CD4-positive, alpha-beta T cell (primary cell): ENCODE measurements at regions not wholly inside any gene's neighbourhood (a gene's known extent, or its start where the extent isn't known, plus 50 kb on each side); places are given as distances from the start of the nearest gene placed in this dataset.

Experiments
- ATAC-seq: fragments of 200-7000 bp; cut with Tn5 transposase; one replicate; pipeline ENCODE4 v1.10.0; 2022; ENCODE audit warnings: mild to moderate bottlenecking; ENCODE audit not compliant: poor library complexity
- CTCF ChIA-PET: fragments of 350-600 bp; sonication (Branson Sonifier 250); formaldehyde crosslinking; loops from one replicate; lab custom pipeline; 2021; ENCODE audit warnings: antibody characterized with exemption, inconsistent platforms; lab: Charles Lee
- POLR2A ChIA-PET: fragments of 350-600 bp; sonication (Branson Sonifier 250); formaldehyde crosslinking; loops from one replicate; lab custom pipeline; 2021; ENCODE audit warnings: antibody characterized with exemption, inconsistent platforms; lab: Charles Lee
- DNase-seq, 14 experiments: peaks; one replicate each; pipeline ENCODE4 v3.0.0-alpha.2; 2013 to 2020; ENCODE audit warnings: mixed read lengths in 2 of 14
- H3K27ac ChIP-seq, 2 donors: one replicate each; pipeline versions ENCODE4 v1.5.1 to v1.7.0; 2013; ENCODE audit warnings: low read length in 2 of 2, low read depth in 1 of 2, mild to moderate bottlenecking in 1 of 2
- H3K27me3 ChIP-seq, 2 experiments: 1 replicate in 1 of 2; 2 replicates in 1 of 2; pipeline versions ENCODE4 v1.6.1 to v1.7.0; 2013; ENCODE audit warnings: low read length in 2 of 2, control low read depth in 1 of 2, mild to moderate bottlenecking in 1 of 2, moderate library complexity in 1 of 2; ENCODE audit not compliant: insufficient read depth in 2 of 2, control insufficient read depth in 1 of 2
- H3K36me3 ChIP-seq: one replicate; pipeline ENCODE4 v1.6.1; 2013; ENCODE audit warnings: low read length, control low read depth; ENCODE audit not compliant: insufficient read depth
- H3K4me1 ChIP-seq: one replicate; pipeline ENCODE4 v1.6.1; 2013; ENCODE audit warnings: low read length, control low read depth; ENCODE audit not compliant: insufficient read depth
- H3K4me3 ChIP-seq: one replicate; pipeline ENCODE4 v1.5.1; 2013; ENCODE audit warnings: mild to moderate bottlenecking, low read length, moderate library complexity
- H3K9me3 ChIP-seq, 2 experiments: 1 replicate in 1 of 2; 2 replicates in 1 of 2; pipeline versions ENCODE4 v1.6.1 to v1.7.0; 2013; ENCODE audit warnings: low read length in 2 of 2, mild to moderate bottlenecking in 2 of 2, control low read depth in 1 of 2, moderate library complexity in 1 of 2; ENCODE audit not compliant: control insufficient read depth in 1 of 2, insufficient read depth in 1 of 2
- H3K27ac Mint-ChIP-seq: one replicate; pipeline ENCODE4 v1.8.0; 2020; ENCODE audit warnings: mixed read lengths
- H3K27me3 Mint-ChIP-seq: one replicate; pipeline ENCODE4 v1.8.0; 2021; ENCODE audit warnings: mixed read lengths
- H3K36me3 Mint-ChIP-seq: one replicate; pipeline ENCODE4 v1.8.0; 2021; ENCODE audit warnings: low read depth, mixed read lengths
- H3K4me1 Mint-ChIP-seq: one replicate; pipeline ENCODE4 v1.8.0; 2021; ENCODE audit warnings: low read depth, mixed read lengths
- H3K4me3 Mint-ChIP-seq: one replicate; pipeline ENCODE4 v1.8.0; 2020; ENCODE audit warnings: mild to moderate bottlenecking, mixed read lengths
- H3K9me3 Mint-ChIP-seq: one replicate; pipeline ENCODE4 v1.8.0; 2020; ENCODE audit warnings: mixed read lengths
- intact Hi-C, 2 experiments: fragments of 100-400 bp; cut with DNase I in 1 of 2; cut with micrococcal nuclease in 1 of 2; formaldehyde crosslinking; loops; one replicate each; pipeline versions ENCODE4 v1.15.1 to v1.9.0; 2023 to 2025; cut with DNase I, micrococcal nuclease
- TF ChIP-seq, protein P1 (sequence below): fragments of 200-600 bp; IDR thresholded peaks from one replicate; pipeline ENCODE4 v1.8.0; 2022; ENCODE audit warnings: antibody characterized with exemption, mild to moderate bottlenecking

DNA sequence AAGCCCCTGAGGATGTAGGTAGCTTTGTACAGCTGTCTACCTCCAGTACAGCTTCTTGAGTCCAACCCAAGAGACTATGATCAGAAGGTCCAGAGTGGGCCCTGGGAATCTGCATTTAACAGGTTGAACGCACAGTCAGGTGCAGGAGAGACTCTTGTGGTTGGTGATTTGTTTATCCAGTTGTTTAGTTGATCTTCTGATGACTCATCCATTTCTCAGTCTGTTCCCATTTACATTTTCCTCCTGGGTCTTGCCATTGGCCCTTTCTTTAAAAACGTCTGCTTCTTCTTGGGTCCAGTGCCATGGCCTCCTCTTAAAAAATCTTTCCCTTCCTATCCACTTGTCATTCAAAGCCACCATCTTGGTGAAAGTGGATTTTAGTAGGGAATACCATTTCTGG, 734.2 kb downstream of the MED13L start:
- Mint-ChIP-seq H3K27ac (no peak overlapping the region), H3K36me3 (no peaks in the 10 kb centered on the region), H3K4me1 (no peaks in the 10 kb centered on the region), H3K4me3 (no peak overlapping the region), H3K9me3 (peaks cover 6% of the 10 kb centered on the region), H3K27me3 (no peaks in the 10 kb centered on the region)
- DNase-seq (no peak), ATAC-seq (no peak)
- POLR2A ChIA-PET: no interaction called here
- no peaks in the 10 kb centered on the region for H3K4me1 ChIP-seq
- H3K9me3 ChIP-seq: no peaks in the 10 kb centered on the region
- no peak overlapping the region for H3K27ac ChIP-seq
- H3K4me3 ChIP-seq: no peak overlapping the region
- H3K36me3 ChIP-seq: no peaks in the 10 kb centered on the region
- CTCF ChIA-PET: no interaction called here
- H3K27me3 ChIP-seq: no peaks in the 10 kb centered on the region
- intact Hi-C loops: no loop called here
- TF ChIP-seq, protein P1, sequence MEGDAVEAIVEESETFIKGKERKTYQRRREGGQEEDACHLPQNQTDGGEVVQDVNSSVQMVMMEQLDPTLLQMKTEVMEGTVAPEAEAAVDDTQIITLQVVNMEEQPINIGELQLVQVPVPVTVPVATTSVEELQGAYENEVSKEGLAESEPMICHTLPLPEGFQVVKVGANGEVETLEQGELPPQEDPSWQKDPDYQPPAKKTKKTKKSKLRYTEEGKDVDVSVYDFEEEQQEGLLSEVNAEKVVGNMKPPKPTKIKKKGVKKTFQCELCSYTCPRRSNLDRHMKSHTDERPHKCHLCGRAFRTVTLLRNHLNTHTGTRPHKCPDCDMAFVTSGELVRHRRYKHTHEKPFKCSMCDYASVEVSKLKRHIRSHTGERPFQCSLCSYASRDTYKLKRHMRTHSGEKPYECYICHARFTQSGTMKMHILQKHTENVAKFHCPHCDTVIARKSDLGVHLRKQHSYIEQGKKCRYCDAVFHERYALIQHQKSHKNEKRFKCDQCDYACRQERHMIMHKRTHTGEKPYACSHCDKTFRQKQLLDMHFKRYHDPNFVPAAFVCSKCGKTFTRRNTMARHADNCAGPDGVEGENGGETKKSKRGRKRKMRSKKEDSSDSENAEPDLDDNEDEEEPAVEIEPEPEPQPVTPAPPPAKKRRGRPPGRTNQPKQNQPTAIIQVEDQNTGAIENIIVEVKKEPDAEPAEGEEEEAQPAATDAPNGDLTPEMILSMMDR: no peak

DNA sequence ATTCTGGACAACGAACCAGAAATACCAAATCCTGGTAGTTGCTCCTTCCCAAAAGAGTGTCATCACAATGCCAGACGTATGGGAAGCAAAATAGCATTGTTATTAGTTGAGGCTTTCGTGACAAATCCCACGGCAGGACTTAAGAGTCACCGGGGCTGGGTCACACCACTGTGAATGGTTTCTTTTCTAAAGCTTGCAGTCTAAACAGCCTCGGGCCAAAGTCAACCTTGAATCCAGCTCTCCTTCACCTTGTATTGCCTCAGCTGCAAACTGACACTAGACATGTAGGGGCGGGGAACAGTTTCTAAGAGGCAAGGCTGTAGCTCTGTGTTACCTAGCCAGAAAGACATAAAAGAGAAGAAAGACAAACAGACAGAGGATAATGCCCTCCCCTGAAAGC, 734.8 kb downstream of the MED13L start:
- no peak for DNase-seq
- H3K27me3 ChIP-seq: no peaks in the 10 kb centered on the region
- ChIA-PET CTCF (no interaction called here), POLR2A (no interaction called here)
- no peaks in the 10 kb centered on the region for H3K4me1 ChIP-seq
- intact Hi-C loops: no loop called here
- H3K9me3 ChIP-seq: no peaks in the 10 kb centered on the region
- no peaks in the 10 kb centered on the region for H3K36me3 ChIP-seq
- Mint-ChIP-seq H3K27ac (no peak overlapping the region), H3K4me3 (no peak overlapping the region), H3K9me3 (peaks cover 12% of the 10 kb centered on the region), H3K36me3 (no peaks in the 10 kb centered on the region), H3K4me1 (no peaks in the 10 kb centered on the region), H3K27me3 (no peaks in the 10 kb centered on the region)
- H3K27ac ChIP-seq: no peak overlapping the region
- no peak for ATAC-seq
- H3K4me3 ChIP-seq: no peak overlapping the region
- TF ChIP-seq, protein P1: no peak

GRCh38 chr12:115541891-115542421, 735.5 kb downstream of the MED13L start:
- H3K4me1 ChIP-seq: no peaks in the 10 kb centered on the region
- ATAC-seq: no peak
- POLR2A ChIA-PET: no interaction called here
- no peaks in the 10 kb centered on the region for H3K36me3 Mint-ChIP-seq
- H3K27me3 ChIP-seq: no peaks in the 10 kb centered on the region
- TF ChIP-seq, protein P1: no peak
- H3K36me3 ChIP-seq: no peaks in the 10 kb centered on the region
- no peaks in the 10 kb centered on the region for H3K9me3 ChIP-seq
- no peak overlapping the region for H3K27ac ChIP-seq
- no peak for DNase-seq
- intact Hi-C loops: no loop called here
- H3K4me3 Mint-ChIP-seq: no peak overlapping the region
- no peaks in the 10 kb centered on the region for H3K27me3 Mint-ChIP-seq
- no peak overlapping the region for H3K27ac Mint-ChIP-seq
- peaks cover 17% of the 10 kb centered on the region for H3K9me3 Mint-ChIP-seq
- no peaks in the 10 kb centered on the region for H3K4me1 Mint-ChIP-seq
- CTCF ChIA-PET: no interaction called here
- no peak overlapping the region for H3K4me3 ChIP-seq
